SK-N-SH (cell line): ENCODE measurements at regions not wholly inside any gene's neighbourhood (a gene's known extent, or its start where the extent isn't known, plus 50 kb on each side); places are given as distances from the start of the nearest gene placed in this dataset.

Experiments used
- CTCF ChIA-PET: fragments of 300-600, 350-600 bp; formaldehyde crosslinking; extraction: SDS; loops from one replicate; lab custom pipeline; 2021; lab: Yijun Ruan, JAX
- POLR2A ChIA-PET: fragments of 350-600 bp; sonication (Branson Sonifier 250); formaldehyde crosslinking; extraction: SDS; loops from one replicate; lab custom pipeline; 2020; ENCODE audit warnings: antibody characterized with exemption, inconsistent platforms; lab: Yijun Ruan, JAX
- DNase-seq: peaks from one replicate; pipeline ENCODE4 v3.0.0; 2012
- H2AFZ ChIP-seq: fragments of 200-600 bp; sonication (generic); 2 replicates; pipeline ENCODE4 v1.8.1; 2016; ENCODE audit warnings: antibody characterized with exemption, mild to moderate bottlenecking, low read depth
- H3F3A ChIP-seq: fragments of 200-600 bp; sonication (generic); replicated peaks from 2 replicates; pipeline ENCODE3; 2016; ENCODE audit warnings: antibody characterized with exemption, mild to moderate bottlenecking; ENCODE audit not compliant: insufficient read depth
- H3K27ac ChIP-seq, 2 experiments: fragments of 200-500 bp in 1 of 2; fragments of 200-600 bp in 1 of 2; sonication (Bioruptor generic) in 1 of 2; sonication (generic), shearing (Covaris generic) in 1 of 2; 2 replicates each; pipeline versions ENCODE4 v1.5.1 to v1.6.1; 2014 to 2016; ENCODE audit warnings: low read depth in 2 of 2, inconsistent platforms in 1 of 2, low read length in 1 of 2, mild to moderate bottlenecking in 1 of 2, mixed read lengths in 1 of 2
- H3K27me3 ChIP-seq: fragments of 200-600 bp; sonication (generic), shearing (Covaris generic); 2 replicates; pipeline ENCODE4 v1.6.1; 2016; ENCODE audit warnings: mixed run types; ENCODE audit not compliant: insufficient read depth
- H3K36me3 ChIP-seq, 2 experiments: fragments of 200-500 bp in 1 of 2; fragments of 200-600 bp in 1 of 2; sonication (Bioruptor generic) in 1 of 2; sonication (generic) in 1 of 2; replicated peaks in 1 of 2; 2 replicates each; pipeline versions ENCODE3 to v1.5.1; 2014 to 2016; ENCODE audit warnings: low read length in 1 of 2, mild to moderate bottlenecking in 1 of 2; ENCODE audit not compliant: insufficient read depth in 2 of 2, control insufficient read depth in 1 of 2
- H3K4me1 ChIP-seq, 2 experiments: fragments of 200-500 bp in 1 of 2; fragments of 200-600 bp in 1 of 2; sonication (Bioruptor generic) in 1 of 2; sonication (generic), shearing (Covaris generic) in 1 of 2; 2 replicates each; pipeline versions ENCODE4 v1.5.1 to v1.6.1; 2014 to 2016; ENCODE audit warnings: low read depth in 1 of 2, low read length in 1 of 2, mixed run types in 1 of 2; ENCODE audit not compliant: insufficient read depth in 2 of 2, control insufficient read depth in 1 of 2
- H3K4me2 ChIP-seq: fragments of 200-600 bp; sonication (generic), shearing (Covaris generic); 2 replicates; pipeline ENCODE4 v1.6.1; 2017; ENCODE audit warnings: mixed run types
- H3K4me3 ChIP-seq, 2 experiments: fragments of 200-500 bp in 1 of 2; fragments of 200-600 bp in 1 of 2; sonication (Bioruptor generic) in 1 of 2; sonication (generic), shearing (Covaris generic) in 1 of 2; 2 replicates each; pipeline versions ENCODE4 v1.5.1 to v1.8.1; 2014 to 2016; ENCODE audit warnings: low read depth in 2 of 2, inconsistent platforms in 1 of 2, low read length in 1 of 2, mild to moderate bottlenecking in 1 of 2, mixed read lengths in 1 of 2, moderate library complexity in 1 of 2
- H3K79me2 ChIP-seq: fragments of 200-600 bp; sonication (generic); 2 replicates; pipeline ENCODE4 v1.8.1; 2017; ENCODE audit warnings: mild to moderate bottlenecking; ENCODE audit not compliant: insufficient read depth
- H3K9ac ChIP-seq: fragments of 200-600 bp; sonication (generic); 2 replicates; pipeline ENCODE4 v1.6.1; 2017; ENCODE audit warnings: mixed run types
- H3K9me2 ChIP-seq: fragments of 200-600 bp; sonication (generic); 2 replicates; pipeline ENCODE4 v1.6.1; 2017; ENCODE audit warnings: mixed run types
- H3K9me3 ChIP-seq: fragments of 200-600 bp; sonication (generic); 2 replicates; pipeline ENCODE4 v1.6.1; 2017; ENCODE audit warnings: mixed run types, mild to moderate bottlenecking, moderate library complexity
- H4K20me1 ChIP-seq: fragments of 200-600 bp; sonication (generic); 2 replicates; pipeline ENCODE4 v1.6.1; 2017; ENCODE audit warnings: mild to moderate bottlenecking, mixed run types; ENCODE audit not compliant: insufficient read depth
- CHD2 ChIP-seq: fragments of 150-350 bp; IDR thresholded peaks from 2 replicates; pipeline ENCODE4 v1.6.1; 2018; ENCODE audit warnings: low read length; ENCODE audit not compliant: partially characterized antibody
- CTCF ChIP-seq: fragments of 200-600 bp; sonication (generic); IDR thresholded peaks from 2 replicates; pipeline ENCODE4 v1.6.1; 2017; ENCODE audit warnings: antibody characterized with exemption, mild to moderate bottlenecking, moderate library complexity
- ELF1 ChIP-seq: IDR thresholded peaks from 2 replicates; pipeline ENCODE4 v1.4.0; 2012
- EZH2phosphoT487 ChIP-seq: fragments of 200-600 bp; sonication (generic); IDR thresholded peaks from 2 replicates; pipeline ENCODE4 v1.6.1; 2017; ENCODE audit warnings: low read depth, mixed run types, mild to moderate bottlenecking, antibody characterized with exemption, moderate library complexity, borderline replicate concordance
- FOXM1 ChIP-seq: IDR thresholded peaks from 2 replicates; pipeline ENCODE4 v1.4.0; 2012; ENCODE audit warnings: low read depth, mild to moderate bottlenecking
- GABPA ChIP-seq: IDR thresholded peaks from 2 replicates; pipeline ENCODE4 v1.4.0; 2012; ENCODE audit warnings: low read depth, mild to moderate bottlenecking
- GATA2 ChIP-seq: sonication (generic); formaldehyde crosslinking; IDR thresholded peaks from 2 replicates; pipeline ENCODE4 v1.5.0; 2020; ENCODE audit warnings: mild to moderate bottlenecking, missing genetic modification reagents
- MAX ChIP-seq: IDR thresholded peaks from 2 replicates; pipeline ENCODE4 v1.4.0; 2012; ENCODE audit warnings: low read depth
- MEF2A ChIP-seq: IDR thresholded peaks from 2 replicates; pipeline ENCODE4 v1.4.0; 2012; ENCODE audit warnings: low read depth, borderline replicate concordance
- PBX3 ChIP-seq: IDR thresholded peaks from 2 replicates; pipeline ENCODE4; 2012
- POLR2AphosphoS5 ChIP-seq: IDR thresholded peaks from 2 replicates; pipeline ENCODE4 v1.6.1; 2012; ENCODE audit warnings: low read depth, low read length
- RAD21 ChIP-seq: IDR thresholded peaks from 2 replicates; pipeline ENCODE4 v1.6.1; 2012; ENCODE audit warnings: mild to moderate bottlenecking, low read length
- REST ChIP-seq: IDR thresholded peaks from 2 replicates; pipeline ENCODE4 v1.6.1; 2012; ENCODE audit warnings: mild to moderate bottlenecking, low read depth, low read length, moderate library complexity
- RFX5 ChIP-seq: IDR thresholded peaks from 2 replicates; pipeline ENCODE4 v1.6.1; 2012; ENCODE audit warnings: mild to moderate bottlenecking, improper control_type of control experiment, low read length
- SIN3A ChIP-seq: IDR thresholded peaks from 2 replicates; pipeline ENCODE4 v1.6.1; 2012; ENCODE audit warnings: low read depth, mild to moderate bottlenecking, low read length, moderate library complexity, borderline replicate concordance
- SMC3 ChIP-seq: IDR thresholded peaks from 2 replicates; pipeline ENCODE4 v1.6.1; 2012; ENCODE audit warnings: low read depth, low read length, improper control_type of control experiment
- USF1 ChIP-seq: IDR thresholded peaks from 2 replicates; pipeline ENCODE4 v1.4.0; 2012; ENCODE audit warnings: low read depth, borderline replicate concordance
- WGBS: methylation state at CpG from one replicate; pipeline ENCODE4 v1.1.6; 2017; ENCODE audit warnings: low lambda C conversion rate; 5-methylcytosine and 5-hydroxymethylcytosine counted together

GRCh38 chr2:220687231-220687843, 884.8 kb downstream of the EPHA4 start:
- Histone ChIP-seq H3K9me2 (no peaks in the 10 kb centered on the region), H3F3A (no peaks in the 10 kb centered on the region), H3K4me1 (no peaks in the 10 kb centered on the region), H3K27me3 (no peaks in the 10 kb centered on the region), H3K79me2 (no peaks in the 10 kb centered on the region), H3K9ac (no peak overlapping the region), H3K27ac (no peak overlapping the region), H2AFZ (no peak overlapping the region), H3K9me3 (no peaks in the 10 kb centered on the region), H4K20me1 (no peaks in the 10 kb centered on the region), H3K4me2 (no peak overlapping the region), H3K36me3 (no peaks in the 10 kb centered on the region), H3K4me3 (peak overlapping the region in 1 of 2 experiments; percentile 46; a peak in 1 of 4 replicates)
- 17% methylated on average over 15 of the region's 15 CpGs for WGBS
- DNase-seq: peak; percentile 52
- ChIA-PET POLR2A (no interaction called here), CTCF (interaction anchor here (0.7 to 2.5 kb wide), 6 partner anchors 8 to 893 kb away, joined by 3 to 25 read pairs (median 3); no protein-coding TSS in a partner anchor)
- TF ChIP-seq SMC3 (peak; percentile 77), CTCF (peak; percentile 84), RAD21 (peak; percentile 77), EZH2phosphoT487 (no peak)

- Histone ChIP-seq H3K4me2 (no peak overlapping the region), H3K27me3 (no peaks in the 10 kb centered on the region), H3K27ac (no peak overlapping the region), H3K9me2 (no peaks in the 10 kb centered on the region), H3K9me3 (no peaks in the 10 kb centered on the region), H3K36me3 (no peaks in the 10 kb centered on the region), H4K20me1 (no peaks in the 10 kb centered on the region), H3K4me1 (no peaks in the 10 kb centered on the region), H3F3A (no peaks in the 10 kb centered on the region), H3K4me3 (no peak overlapping the region), H2AFZ (no peak overlapping the region), H3K9ac (no peak overlapping the region), H3K79me2 (no peaks in the 10 kb centered on the region)
- WGBS: 4% methylated on average over 6 of the region's 6 CpGs
- POLR2A ChIA-PET: no interaction called here
- no peak for DNase-seq
- CTCF ChIA-PET: interaction anchor here (3.2 kb wide), 1 partner anchor 878 kb away, joined by 18 read pairs; the partner anchor contains the start of gene EPHA4
- TF ChIP-seq ELF1 (no peak), REST (no peak), POLR2AphosphoS5 (no peak), PBX3 (no peak), FOXM1 (no peak), GATA2 (CRISPR knock-in tag) (no peak), GABPA (no peak), SIN3A (no peak), USF1 (no peak), MEF2A (no peak), MAX (no peak), CHD2 (no peak), RAD21 (no peak), RFX5 (no peak)
Measured at GRCh38 chr2:220695397-220696279, 876.5 kb downstream of the EPHA4 start.
